Right cardiac atrium (tissue), 5 donors: ENCODE measurements at regions not wholly inside any gene's neighbourhood (a gene's known extent, or its start where the extent isn't known, plus 50 kb on each side); places are given as distances from the start of the nearest gene placed in this dataset.
A peak's percentile ranks its signal among the peaks of the same experiment; 100 is the strongest.

Source experiments
- ATAC-seq, 2 donors: fragments of 200-7000 bp; cut with Tn5 transposase; one replicate each; pipeline versions ENCODE4 v1.8.0 to v1.9.1; 2020; ENCODE audit warnings: moderate library complexity in 2 of 2, mild to moderate bottlenecking in 1 of 2
- DNase-seq, 3 donors: peaks; one replicate each; pipeline ENCODE4 v3.0.0-alpha.2; 2020
- H3K27ac ChIP-seq: one replicate; pipeline ENCODE4 v1.5.1; 2013; ENCODE audit warnings: mild to moderate bottlenecking, low read length, control low read depth, moderate library complexity
- H3K27me3 ChIP-seq: one replicate; pipeline ENCODE4 v1.6.1; 2013; ENCODE audit not compliant: control insufficient read depth, insufficient read depth
- H3K4me1 ChIP-seq: one replicate; pipeline ENCODE4 v1.6.1; 2013; ENCODE audit warnings: low read length; ENCODE audit not compliant: control insufficient read depth, insufficient read depth
- H3K4me3 ChIP-seq: one replicate; pipeline ENCODE4 v1.5.1; 2013; ENCODE audit warnings: low read length, control low read depth
- H3K9me3 ChIP-seq: one replicate; pipeline ENCODE4 v1.6.1; 2013; ENCODE audit warnings: low read length; ENCODE audit not compliant: control insufficient read depth
- WGBS: extraction: QIAGEN DNeasy Blood & Tissue Kit; methylation state at CpG from one replicate; pipeline ENCODE4 v1.1.7; 2013; 5-methylcytosine and 5-hydroxymethylcytosine counted together
- intact Hi-C, 4 donors: fragments of 100-400 bp; cut with DNase I; formaldehyde crosslinking; loops; one replicate each; pipeline versions ENCODE4 v1.11.0 to v1.14.0; 2022 to 2023
- donor health status: healthy with polysubstance abuse.
- donor health status: DM: no; HTN: yes; CAD: no.
- donor health status: DM: no; HTN: no; CAD: no.
- donor health status: DM: no; HTN: yes; CAD: no; lungs with severe emphysema.
- donor health status: DM: yes; HTN: yes; CAD: no.

GRCh38 chr13:27847669-27848068 lies 55.4 kb downstream of the GSX1 start:
- ATAC-seq (no peak), DNase-seq (no peak)
- 84% methylated on average over 3 of the region's 3 CpGs for WGBS
- Histone ChIP-seq H3K27ac (no peak overlapping the region), H3K27me3 (no peaks in the 10 kb centered on the region), H3K4me3 (no peak overlapping the region), H3K4me1 (no peaks in the 10 kb centered on the region), H3K9me3 (no peaks in the 10 kb centered on the region)
- intact Hi-C loops, result no loop called here

GRCh38 chr13:27851096-27851850 lies 59.0 kb downstream of the GSX1 start:
- Histone ChIP-seq H3K4me3 (no peak overlapping the region), H3K27me3 (no peaks in the 10 kb centered on the region), H3K9me3 (no peaks in the 10 kb centered on the region), H3K27ac (no peak overlapping the region), H3K4me1 (no peaks in the 10 kb centered on the region)
- DNase-seq (no peak), ATAC-seq (no peak)
- intact Hi-C loops, result no loop called here
- WGBS, result 58% methylated on average over 18 of the region's 18 CpGs

- ATAC-seq (no peak), DNase-seq (no peak)
- WGBS, result 57% methylated on average over 5 of the region's 5 CpGs
- H3K27ac ChIP-seq, result no peak overlapping the region
- H3K4me3 ChIP-seq, result no peak overlapping the region
- H3K9me3 ChIP-seq, result no peaks in the 10 kb centered on the region
- H3K27me3 ChIP-seq, result no peaks in the 10 kb centered on the region
- no peaks in the 10 kb centered on the region for H3K4me1 ChIP-seq
- intact Hi-C loops, result no loop called here
Measured at GRCh38 chr13:27852491-27852890, 60.2 kb downstream of the GSX1 start.

GRCh38 chr13:27853335-27853734 lies 61.1 kb downstream of the GSX1 start:
- DNase-seq (no peak), ATAC-seq (no peak)
- H3K4me3 ChIP-seq, result no peak overlapping the region
- intact Hi-C loops, result no loop called here
- H3K27ac ChIP-seq, result no peak overlapping the region
- no peaks in the 10 kb centered on the region for H3K27me3 ChIP-seq
- H3K9me3 ChIP-seq, result no peaks in the 10 kb centered on the region
- H3K4me1 ChIP-seq, result no peaks in the 10 kb centered on the region
- 52% methylated on average over 10 of the region's 10 CpGs for WGBS

GRCh38 chr13:27853861-27854260 lies 61.6 kb downstream of the GSX1 start:
- 58% methylated on average over 7 of the region's 7 CpGs for WGBS
- Histone ChIP-seq H3K9me3 (no peaks in the 10 kb centered on the region), H3K27ac (no peak overlapping the region), H3K27me3 (no peaks in the 10 kb centered on the region), H3K4me1 (no peaks in the 10 kb centered on the region), H3K4me3 (no peak overlapping the region)
- ATAC-seq (no peak), DNase-seq (no peak)
- intact Hi-C loops, result no loop called here

GRCh38 chr13:27854606-27855005 lies 62.3 kb downstream of the GSX1 start:
- ATAC-seq, result no peak
- H3K4me1 ChIP-seq, result no peaks in the 10 kb centered on the region
- no peak for DNase-seq
- no peaks in the 10 kb centered on the region for H3K27me3 ChIP-seq
- no peak overlapping the region for H3K4me3 ChIP-seq
- WGBS, result 71% methylated on average over 1 of the region's 1 CpG
- intact Hi-C loops, result no loop called here
- H3K27ac ChIP-seq, result no peak overlapping the region
- no peaks in the 10 kb centered on the region for H3K9me3 ChIP-seq

GRCh38 chr13:27855381-27855780 lies 63.1 kb downstream of the GSX1 start:
- no peak for DNase-seq
- Histone ChIP-seq H3K9me3 (no peaks in the 10 kb centered on the region), H3K4me1 (no peaks in the 10 kb centered on the region), H3K27ac (no peak overlapping the region), H3K4me3 (no peak overlapping the region), H3K27me3 (no peaks in the 10 kb centered on the region)
- WGBS, result 82% methylated on average over 5 of the region's 5 CpGs
- no peak for ATAC-seq
- intact Hi-C loops, result no loop called here

GRCh38 chr13:27857282-27857681 lies 62.5 kb upstream of the PDX1 start:
- intact Hi-C loops, result no loop called here
- no peak overlapping the region for H3K4me3 ChIP-seq
- no peak overlapping the region for H3K27ac ChIP-seq
- DNase-seq, result peak in 1 of 3 donors; percentile 39
- no peaks in the 10 kb centered on the region for H3K4me1 ChIP-seq
- H3K9me3 ChIP-seq, result no peaks in the 10 kb centered on the region
- H3K27me3 ChIP-seq, result no peaks in the 10 kb centered on the region
- no peak for ATAC-seq
- 76% methylated on average over 10 of the region's 10 CpGs for WGBS

GRCh38 chr13:27858046-27858445 lies 61.8 kb upstream of the PDX1 start:
- Histone ChIP-seq H3K27ac (no peak overlapping the region), H3K27me3 (no peaks in the 10 kb centered on the region), H3K4me3 (no peak overlapping the region), H3K4me1 (no peaks in the 10 kb centered on the region), H3K9me3 (no peaks in the 10 kb centered on the region)
- 74% methylated on average over 5 of the region's 5 CpGs for WGBS
- no peak for DNase-seq
- ATAC-seq, result no peak
- intact Hi-C loops, result no loop called here

- 5% methylated on average over 5 of the region's 5 CpGs for WGBS
- intact Hi-C loops, result no loop called here
- no peaks in the 10 kb centered on the region for H3K27me3 ChIP-seq
- H3K4me3 ChIP-seq, result no peak overlapping the region
- H3K27ac ChIP-seq, result no peak overlapping the region
- ATAC-seq (no peak), DNase-seq (no peak)
- H3K4me1 ChIP-seq, result no peaks in the 10 kb centered on the region
- no peaks in the 10 kb centered on the region for H3K9me3 ChIP-seq
Measured at GRCh38 chr13:27860743-27861142, 59.1 kb upstream of the PDX1 start.

GRCh38 chr13:27861165-27861564 lies 58.6 kb upstream of the PDX1 start:
- 52% methylated on average over 5 of the region's 5 CpGs for WGBS
- intact Hi-C loops, result no loop called here
- ATAC-seq, result no peak

More at GRCh38 chr13:27861165-27861564, 58.6 kb upstream of the PDX1 start:
- no peak for DNase-seq
- Histone ChIP-seq H3K27ac (no peak overlapping the region), H3K4me3 (no peak overlapping the region), H3K4me1 (no peaks in the 10 kb centered on the region), H3K9me3 (no peaks in the 10 kb centered on the region), H3K27me3 (no peaks in the 10 kb centered on the region)
